ENCODE measurements at regions not wholly inside any gene's neighbourhood (a gene's known extent, or its start where the extent isn't known, plus 50 kb on each side); places are given as distances from the start of the nearest gene placed in this dataset.

DNA sequence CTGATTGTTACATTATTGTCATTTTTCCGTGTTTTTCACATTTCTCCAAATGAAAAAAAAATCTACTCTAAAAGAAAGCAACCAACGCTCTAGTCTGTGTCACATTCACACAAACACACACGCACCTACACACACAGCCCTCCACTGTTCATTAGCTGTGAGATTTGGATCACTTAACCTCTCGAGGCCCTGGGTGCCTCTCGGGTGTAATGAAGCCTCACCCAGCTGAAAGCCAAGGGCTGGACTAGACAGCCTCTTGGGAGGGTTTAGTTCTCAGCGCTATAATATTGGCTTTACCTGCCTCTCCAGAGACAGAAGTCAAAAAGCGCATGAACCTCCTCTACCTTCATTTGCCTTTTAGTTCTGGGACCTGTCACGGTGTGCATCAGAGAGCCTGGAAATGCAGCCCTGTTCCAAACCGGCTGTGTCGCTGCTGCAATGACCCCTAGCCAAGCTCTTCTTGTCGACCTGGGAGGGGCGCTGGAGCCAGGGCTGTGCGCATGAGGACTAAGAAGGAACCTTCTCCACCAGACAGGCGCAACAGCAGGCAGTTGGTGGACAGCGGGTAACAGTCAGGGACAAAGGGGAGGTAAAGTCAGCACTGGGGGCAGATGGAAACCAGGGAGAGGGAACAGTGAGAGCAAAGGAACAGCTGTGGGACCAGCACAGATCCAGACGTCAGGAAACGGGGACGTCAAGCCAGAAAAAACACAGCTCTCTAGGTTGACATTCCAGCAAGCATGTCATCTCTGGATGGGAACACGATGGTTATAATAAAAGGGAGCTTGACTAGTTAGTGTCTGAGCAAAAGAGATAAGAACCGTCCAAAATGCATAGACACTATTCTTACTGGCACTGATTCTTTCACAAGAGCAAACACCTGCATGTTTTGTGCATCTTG is 375.9 kb downstream of the EFNB2 start:
- DNase-seq: no peak

- no peak for DNase-seq
Measured at GRCh38 chr13:106156468-106156867, 379.0 kb downstream of the EFNB2 start.

- DNase-seq: no peak
Measured at GRCh38 chr13:106155411-106155810, 380.1 kb downstream of the EFNB2 start.

DNA sequence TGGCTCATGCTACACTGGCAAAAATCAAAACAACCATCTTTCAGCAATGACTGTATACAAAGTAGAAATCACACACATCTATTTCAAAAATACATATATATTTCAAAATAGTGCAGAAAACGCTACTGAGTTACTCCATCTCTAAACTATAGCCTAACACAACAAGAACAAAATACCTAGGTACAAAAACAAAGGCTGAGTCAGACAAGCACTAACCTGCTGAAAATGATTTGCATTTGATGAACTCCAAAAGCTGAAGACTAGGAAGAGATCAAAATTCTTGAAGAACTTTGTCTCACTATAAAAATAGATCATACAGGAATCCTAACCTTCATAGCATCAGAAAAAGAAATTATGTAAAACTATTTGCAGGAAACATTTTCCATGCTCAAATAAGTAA is 381.6 kb downstream of the EFNB2 start:
- no peak for DNase-seq

GRCh38 chr13:106153041-106153440 is 382.4 kb downstream of the EFNB2 start:
- DNase-seq: no peak

DNA sequence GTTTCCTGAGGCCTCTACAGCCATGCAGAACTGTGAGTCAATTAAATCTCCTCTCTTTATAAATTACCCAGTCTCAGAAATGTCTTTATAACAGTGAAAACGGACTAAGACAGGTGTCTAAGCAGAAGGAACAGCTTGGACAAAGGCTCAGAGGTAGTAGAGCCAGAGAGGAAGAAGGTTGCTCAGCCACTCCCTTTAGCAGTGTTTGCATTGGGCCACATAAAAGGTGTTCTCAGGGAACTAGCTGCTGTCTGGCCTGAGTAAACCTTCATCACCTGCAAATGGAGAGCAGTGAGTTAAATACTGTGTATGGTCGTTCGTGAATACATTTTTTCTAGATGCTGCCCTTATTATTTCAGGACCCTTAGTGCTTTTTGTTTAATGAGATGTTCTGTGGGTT is 383.4 kb downstream of the EFNB2 start:
- no peak for DNase-seq

DNA sequence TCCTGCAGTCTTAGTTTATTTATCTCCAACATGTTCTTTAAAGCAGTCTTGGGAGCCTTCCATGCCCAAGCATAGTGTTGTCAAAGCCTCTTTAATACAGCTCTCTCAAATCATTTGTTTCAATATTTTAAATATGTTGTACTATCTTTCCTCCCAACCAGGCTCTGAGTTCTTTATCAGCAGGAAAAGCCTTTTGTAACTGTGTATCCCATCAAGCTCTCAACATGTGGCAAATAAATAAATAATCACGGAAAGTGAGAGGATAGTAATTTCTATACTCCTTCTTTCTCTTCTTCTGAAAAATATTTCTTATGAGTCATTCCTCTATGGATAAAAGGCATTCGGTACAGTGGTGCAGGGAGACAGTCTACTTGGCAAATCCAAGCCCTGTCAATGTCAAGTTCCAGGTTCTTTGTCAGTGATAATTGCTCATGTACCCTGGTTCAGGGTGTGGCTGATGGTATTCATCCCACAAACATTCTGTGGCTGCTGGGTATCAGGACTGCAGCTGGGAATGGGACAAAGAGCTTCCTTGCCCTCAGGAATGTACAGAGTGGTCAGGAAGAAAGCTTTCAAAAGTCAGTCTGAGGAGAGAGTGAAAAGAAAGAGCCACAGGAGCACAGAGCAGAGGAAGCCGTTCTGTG is 384.3 kb downstream of the EFNB2 start:
- DNase-seq: no peak

GRCh38 chr13:106145997-106146864 is 389.2 kb downstream of the EFNB2 start:
- no peak for DNase-seq

GRCh38 chr13:106145070-106145469 is 390.4 kb downstream of the EFNB2 start:
- DNase-seq: no peak

DNA sequence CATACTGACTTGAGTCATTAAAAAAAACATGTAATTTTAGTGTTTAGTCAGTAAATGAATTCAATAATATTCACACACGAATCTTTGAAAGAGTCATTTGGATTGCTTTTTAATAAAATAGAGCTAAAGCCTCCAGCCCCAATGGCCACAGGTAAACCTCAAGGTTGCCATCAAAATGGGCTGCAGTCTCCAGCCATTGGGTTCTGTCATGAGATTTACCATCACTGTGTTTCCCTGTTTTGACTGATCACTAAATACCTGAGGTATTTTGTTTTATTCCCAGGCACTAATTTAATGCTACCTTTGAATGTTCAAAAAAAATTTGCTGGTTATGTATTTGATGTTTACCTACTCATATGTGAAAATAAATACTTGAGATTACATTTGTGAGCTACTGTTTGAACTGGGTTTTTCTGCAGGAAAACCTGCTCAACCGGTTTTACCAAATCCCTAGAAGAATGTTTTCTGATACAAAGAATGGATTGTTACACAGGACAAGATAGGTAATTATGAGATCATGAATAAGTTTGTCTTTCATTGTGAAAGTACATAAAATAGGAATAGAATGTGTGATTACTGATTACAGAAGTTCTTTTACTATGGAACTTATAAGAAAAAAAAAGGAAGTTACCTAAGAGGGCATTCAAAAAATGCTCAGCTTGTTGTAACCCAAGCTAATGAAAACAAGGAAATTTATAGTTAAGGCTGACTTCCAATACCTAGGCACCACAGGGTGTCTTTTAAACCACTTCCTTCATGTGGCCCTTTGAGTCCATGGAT is 391.3 kb downstream of the EFNB2 start:
- DNase-seq: no peak

DNA sequence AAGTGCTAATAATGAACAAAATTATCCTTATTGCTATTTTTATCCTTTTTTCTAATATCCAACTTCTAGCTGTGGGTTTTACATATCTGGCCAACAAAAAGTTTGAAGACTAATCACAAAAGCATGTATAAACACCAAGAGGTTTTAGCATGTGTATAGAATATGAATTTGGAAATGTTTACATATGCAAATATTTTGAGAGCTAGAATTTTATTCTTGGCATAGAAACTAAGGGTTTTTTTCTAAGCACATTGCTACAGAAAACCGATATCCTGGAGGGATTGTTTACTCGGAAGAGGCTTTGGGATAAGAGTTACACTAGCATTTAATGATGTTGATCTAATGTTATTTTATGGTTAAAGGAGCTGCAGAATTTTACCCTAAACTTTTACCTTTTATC is 392.1 kb downstream of the EFNB2 start:
- DNase-seq: no peak

- no peak for DNase-seq
Measured at GRCh38 chr13:106140476-106140875, 395.0 kb downstream of the EFNB2 start.

DNA sequence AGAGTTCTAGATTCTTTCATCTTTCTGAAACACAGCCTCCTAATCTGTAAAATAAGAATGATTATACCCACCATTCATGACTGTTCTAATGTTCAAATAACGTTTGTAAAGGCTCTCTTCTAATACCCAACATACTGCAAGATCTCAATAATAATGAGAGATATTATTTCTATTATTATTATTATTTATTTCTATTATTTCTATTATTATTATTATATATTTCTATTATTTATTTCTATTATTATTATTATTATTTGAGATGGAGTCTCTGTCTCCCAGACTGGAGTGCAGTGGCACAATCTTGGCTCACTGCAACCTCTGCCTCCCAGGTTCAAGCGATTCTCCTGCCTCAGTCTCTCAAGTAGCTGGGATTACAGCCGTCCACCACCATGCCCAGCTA is 395.5 kb downstream of the EFNB2 start:
- no peak for DNase-seq

DNA sequence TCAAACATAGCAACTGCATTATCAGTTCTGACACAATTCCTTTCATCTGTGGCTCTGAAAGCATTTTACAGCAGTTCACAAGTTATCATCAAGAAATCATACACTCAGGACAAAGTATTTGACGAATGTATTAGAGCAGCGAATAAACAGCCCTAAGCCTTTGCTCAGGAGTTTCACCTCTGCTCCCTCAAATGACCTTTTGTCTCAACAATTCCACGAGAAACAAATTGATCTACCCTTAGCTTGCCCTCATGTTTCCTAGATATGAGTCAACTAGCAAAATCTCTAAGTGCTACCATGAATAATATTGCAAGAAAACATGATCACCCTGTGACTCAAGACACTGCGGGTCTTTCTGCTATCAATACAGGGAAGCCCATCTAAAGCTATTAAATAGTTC is 396.1 kb downstream of the EFNB2 start:
- DNase-seq: no peak

DNA sequence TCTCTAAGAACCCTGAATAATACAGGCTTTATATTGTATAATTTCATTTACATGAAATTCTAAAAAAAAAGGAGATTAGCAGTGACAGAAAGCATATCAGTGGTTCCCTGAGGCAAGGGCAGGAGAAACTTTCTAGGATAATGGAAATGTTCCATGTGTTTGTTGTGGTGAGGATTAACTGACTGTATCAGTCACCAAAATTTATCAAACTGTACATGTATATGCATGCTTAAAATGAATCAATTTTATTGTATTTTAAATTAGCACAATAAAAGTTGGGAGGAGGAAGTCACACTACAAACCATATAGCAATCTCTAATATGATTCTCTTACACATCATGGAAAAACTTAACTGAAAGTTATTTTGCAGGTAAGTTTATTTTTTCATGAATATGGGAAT is 396.8 kb downstream of the EFNB2 start:
- DNase-seq: no peak

GRCh38 chr13:106133025-106133424 is 402.4 kb downstream of the EFNB2 start:
- DNase-seq: no peak

DNA sequence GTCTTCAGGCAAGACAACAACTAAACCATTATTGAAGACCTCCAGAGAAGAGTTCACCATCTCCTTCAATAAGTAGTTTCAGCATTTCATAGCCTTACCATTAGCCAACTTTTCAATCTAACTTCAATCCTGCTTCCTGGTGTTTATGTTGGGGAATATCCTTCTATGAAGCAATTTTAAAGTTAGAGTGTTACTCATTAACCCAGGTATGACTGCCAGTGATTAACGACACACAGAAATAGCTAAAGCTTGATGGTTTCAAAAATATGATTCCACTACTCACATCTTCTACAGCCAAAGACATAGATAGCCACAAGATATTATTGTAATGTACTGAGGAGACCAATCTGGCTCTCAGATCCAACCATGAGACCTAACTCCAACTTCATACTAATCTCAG is 403.2 kb downstream of the EFNB2 start:
- DNase-seq: no peak

GRCh38 chr13:106129993-106130392 is 405.5 kb downstream of the EFNB2 start:
- no peak for DNase-seq

GRCh38 chr13:106129273-106129672 is 406.2 kb downstream of the EFNB2 start:
- DNase-seq: no peak

- no peak for DNase-seq
Measured at GRCh38 chr13:106122234-106122633, 413.2 kb downstream of the EFNB2 start.

- no peak for DNase-seq
Measured at GRCh38 chr13:106121173-106121754, 414.2 kb downstream of the EFNB2 start.

GRCh38 chr13:106118996-106119395 is 416.5 kb downstream of the EFNB2 start:
- DNase-seq: no peak

Measured in inflammatory macrophage treated with lipopolysaccharide for 1 hour (primary cell).